H9 (cell line): ENCODE measurements at regions not wholly inside any gene's neighbourhood (a gene's known extent, or its start where the extent isn't known, plus 50 kb on each side); places are given as distances from the start of the nearest gene placed in this dataset.

Source experiments
- DNase-seq: peaks from one replicate; pipeline ENCODE4 v3.0.0-alpha.2; 2017
- H2AFZ ChIP-seq: one replicate; pipeline ENCODE4 v1.6.1; 2013; ENCODE audit warnings: mild to moderate bottlenecking, low read length, control low read depth, moderate library complexity
- H2AK5ac ChIP-seq: 2 replicates; pipeline ENCODE4 v1.6.1; 2013; ENCODE audit warnings: low read length, control low read depth, mixed read lengths; ENCODE audit not compliant: insufficient read length
- H2BK120ac ChIP-seq: one replicate; pipeline ENCODE4 v1.6.1; 2013; ENCODE audit warnings: low read depth, mild to moderate bottlenecking, low read length, control low read depth, inconsistent platforms; ENCODE audit not compliant: poor library complexity, severe bottlenecking
- H2BK12ac ChIP-seq: 2 replicates; pipeline ENCODE4 v1.6.1; 2013; ENCODE audit warnings: low read length, control low read depth, mixed read lengths, low read depth; ENCODE audit not compliant: insufficient read length
- H2BK15ac ChIP-seq: 2 replicates; pipeline ENCODE4 v1.6.1; 2013; ENCODE audit warnings: low read depth, low read length, control low read depth
- H2BK20ac ChIP-seq: one replicate; pipeline ENCODE4 v1.6.1; 2013; ENCODE audit warnings: low read depth, mild to moderate bottlenecking, low read length, control low read depth, inconsistent platforms; ENCODE audit not compliant: poor library complexity, severe bottlenecking
- H2BK5ac ChIP-seq: 2 replicates; pipeline ENCODE4 v1.6.1; 2013; ENCODE audit warnings: low read length, control low read depth, mixed read lengths; ENCODE audit not compliant: insufficient read length
- H3K14ac ChIP-seq: 2 replicates; pipeline ENCODE4 v1.6.1; 2013; ENCODE audit warnings: low read length, control low read depth; ENCODE audit not compliant: insufficient read depth
- H3K18ac ChIP-seq: 2 replicates; pipeline ENCODE4 v1.6.1; 2013; ENCODE audit warnings: low read depth, mild to moderate bottlenecking, mixed read lengths, low read length, control low read depth; ENCODE audit not compliant: insufficient read length
- H3K23ac ChIP-seq: 2 replicates; pipeline ENCODE4 v1.6.1; 2013; ENCODE audit warnings: low read length, control low read depth, mixed read lengths, low read depth; ENCODE audit not compliant: insufficient read length
- H3K23me2 ChIP-seq: 2 replicates; pipeline ENCODE4 v1.6.1; 2013; ENCODE audit warnings: low read depth, mild to moderate bottlenecking, mixed read lengths, low read length, control low read depth; ENCODE audit not compliant: insufficient read length, poor library complexity, severe bottlenecking
- H3K27ac ChIP-seq: 2 replicates; pipeline ENCODE4 v1.5.1; 2013; ENCODE audit warnings: low read length, control low read depth, mixed read lengths, low read depth; ENCODE audit not compliant: insufficient read length
- H3K27me3 ChIP-seq: 2 replicates; pipeline ENCODE4 v1.6.1; 2013; ENCODE audit warnings: low read length, control low read depth, inconsistent platforms; ENCODE audit not compliant: insufficient read depth
- H3K4ac ChIP-seq: 2 replicates; pipeline ENCODE4 v1.6.1; 2013; ENCODE audit warnings: low read depth, mild to moderate bottlenecking, control low read depth, inconsistent platforms, low read length, moderate library complexity
- H3K4me1 ChIP-seq: 2 replicates; pipeline ENCODE4 v1.6.1; 2013; ENCODE audit warnings: low read length, control low read depth, inconsistent platforms; ENCODE audit not compliant: insufficient read depth
- H3K4me2 ChIP-seq: 2 replicates; pipeline ENCODE4 v1.6.1; 2013; ENCODE audit warnings: low read length, control low read depth, mixed read lengths; ENCODE audit not compliant: insufficient read length, insufficient read depth
- H3K56ac ChIP-seq: 2 replicates; pipeline ENCODE4 v1.6.1; 2013; ENCODE audit warnings: low read depth, mild to moderate bottlenecking, mixed read lengths, low read length, control low read depth; ENCODE audit not compliant: insufficient read length
- H3K79me1 ChIP-seq: 2 replicates; pipeline ENCODE4 v1.6.1; 2013; ENCODE audit warnings: low read depth, mild to moderate bottlenecking, moderate library complexity, low read length, control low read depth, inconsistent platforms; ENCODE audit not compliant: insufficient read depth, poor library complexity, severe bottlenecking
- H3K79me2 ChIP-seq: 2 replicates; pipeline ENCODE4 v1.6.1; 2013; ENCODE audit warnings: low read length, control low read depth, inconsistent platforms; ENCODE audit not compliant: insufficient read depth
- H3K9ac ChIP-seq: 2 replicates; pipeline ENCODE4 v1.6.1; 2013; ENCODE audit warnings: low read length, control low read depth, mixed read lengths; ENCODE audit not compliant: insufficient read length; ENCODE audit errors: extremely low read depth
- H3K9me3 ChIP-seq: one replicate; pipeline ENCODE4 v1.6.1; 2013; ENCODE audit warnings: low read depth, low read length, inconsistent platforms; ENCODE audit not compliant: control insufficient read depth
- H3T11ph ChIP-seq: one replicate; pipeline ENCODE4 v1.6.1; 2013; ENCODE audit warnings: mild to moderate bottlenecking, low read length, control low read depth, inconsistent platforms
- H4K20me1 ChIP-seq: one replicate; pipeline ENCODE4 v1.6.1; 2013; ENCODE audit not compliant: control insufficient read depth, insufficient read length, insufficient read depth
- H4K5ac ChIP-seq: 2 replicates; pipeline ENCODE4 v1.6.1; 2013; ENCODE audit warnings: low read depth, mild to moderate bottlenecking, mixed read lengths, low read length, control low read depth; ENCODE audit not compliant: insufficient read length
- H4K8ac ChIP-seq: replicated peaks from 2 replicates; pipeline ENCODE4 v1.6.1; 2013; ENCODE audit warnings: low read length, control low read depth, mixed read lengths, low read depth; ENCODE audit not compliant: insufficient read length
- H4K91ac ChIP-seq: 2 replicates; pipeline ENCODE4 v1.6.1; 2013; ENCODE audit warnings: low read depth, mild to moderate bottlenecking, moderate library complexity, mixed read lengths, low read length, control low read depth; ENCODE audit not compliant: insufficient read length
- H3K27ac Mint-ChIP-seq, 3 experiments: 2 replicates in 2 of 3; 3 replicates in 1 of 3; pipeline ENCODE4 v1.8.0; 2020 to 2021; ENCODE audit warnings: mixed read lengths in 3 of 3, mild to moderate bottlenecking in 1 of 3, moderate library complexity in 1 of 3
- H3K27me3 Mint-ChIP-seq: 2 replicates; pipeline ENCODE4 v1.8.0; 2021; ENCODE audit warnings: low read depth, mild to moderate bottlenecking, moderate library complexity, mixed read lengths
- H3K36me3 Mint-ChIP-seq, 3 experiments: 2 replicates in 2 of 3; 3 replicates in 1 of 3; pipeline ENCODE4 v1.8.0; 2020 to 2021; ENCODE audit warnings: low read depth in 3 of 3, mixed read lengths in 3 of 3; ENCODE audit not compliant: insufficient read depth in 1 of 3
- H3K4me1 Mint-ChIP-seq, 2 experiments: 2 replicates each; pipeline ENCODE4 v1.8.0; 2020; ENCODE audit warnings: mixed read lengths in 2 of 2
- H3K4me3 Mint-ChIP-seq, 2 experiments: 2 replicates in 1 of 2; 3 replicates in 1 of 2; pipeline ENCODE4 v1.8.0; 2020 to 2021; ENCODE audit warnings: mild to moderate bottlenecking in 2 of 2, mixed read lengths in 2 of 2, moderate library complexity in 1 of 2
- H3K9me3 Mint-ChIP-seq, 2 experiments: 2 replicates in 1 of 2; 3 replicates in 1 of 2; pipeline ENCODE4 v1.8.0; 2020; ENCODE audit warnings: mild to moderate bottlenecking in 2 of 2, mixed read lengths in 2 of 2, moderate library complexity in 1 of 2
- CTCF ChIP-seq: fragments of 200-600 bp; sonication (generic); conservative IDR thresholded peaks from 3 replicates; pipeline ENCODE4 v1.8.0; 2021; ENCODE audit warnings: antibody characterized with exemption, mild to moderate bottlenecking
- WGBS: extraction: QIAGEN DNeasy Blood & Tissue Kit; methylation state at CpG from one replicate; pipeline ENCODE4 v1.1.7; 2013; ENCODE audit warnings: missing lambda C conversion rate, low lambda C conversion rate, mixed read lengths; ENCODE audit not compliant: insufficient read length; ENCODE audit errors: extremely low coverage; 5-methylcytosine and 5-hydroxymethylcytosine counted together

DNA sequence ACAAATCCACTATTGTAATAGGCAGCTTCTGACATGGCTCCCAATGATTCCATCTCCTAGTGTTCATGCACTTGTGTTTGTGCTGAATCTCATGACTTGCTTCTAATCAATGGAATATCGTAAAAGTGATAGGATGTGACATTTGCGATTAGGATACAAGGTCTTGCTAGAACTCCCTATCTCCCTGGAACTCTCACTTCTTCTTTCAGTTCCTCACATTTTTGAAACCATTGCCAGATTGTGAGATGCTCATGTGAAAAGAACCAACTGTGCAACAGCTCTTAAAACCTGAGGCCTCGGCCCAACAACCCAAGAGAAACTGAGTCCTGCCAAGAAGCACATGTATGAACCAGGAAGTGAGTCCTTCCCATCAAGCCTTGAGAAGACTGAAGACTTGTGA lies 226.9 kb upstream of the DTNA start:
- no peaks in the 10 kb centered on the region for H3K23me2 ChIP-seq
- Mint-ChIP-seq H3K27me3 (no peaks in the 10 kb centered on the region), H3K27ac (no peak overlapping the region; a peak in 1 of 7 replicates), H3K4me3 (no peak overlapping the region), H3K36me3 (peaks cover 0 to 9% (median 5%) of the 10 kb centered on the region in 3 experiments; a peak in 3 of 7 replicates), H3K4me1 (peaks cover 29 to 30% of the 10 kb centered on the region in 2 experiments), H3K9me3 (peaks cover 2 to 7% of the 10 kb centered on the region in 2 experiments; a peak in 3 of 5 replicates)
- no peaks in the 10 kb centered on the region for H4K20me1 ChIP-seq
- no peak overlapping the region for H3K4ac ChIP-seq
- no peak overlapping the region for H2BK12ac ChIP-seq
- H3K79me2 ChIP-seq: no peaks in the 10 kb centered on the region
- no peak overlapping the region for H4K91ac ChIP-seq
- H3K18ac ChIP-seq: no peak overlapping the region
- H3K4me1 ChIP-seq: no peaks in the 10 kb centered on the region
- H3K14ac ChIP-seq: no peak overlapping the region
- H2BK20ac ChIP-seq: no peak overlapping the region
- no peak overlapping the region for H3K56ac ChIP-seq
- H3K9ac ChIP-seq: no peak overlapping the region
- H3K9me3 ChIP-seq: no peaks in the 10 kb centered on the region
- no peaks in the 10 kb centered on the region for H3K27me3 ChIP-seq
- TF ChIP-seq CTCF: no peak
- H3K23ac ChIP-seq: no peak overlapping the region
- no peak overlapping the region for H2BK120ac ChIP-seq
- H3T11ph ChIP-seq: no peak overlapping the region
- no CpG with 5 or more reads among the region's 3 CpGs for WGBS
- no peak overlapping the region for H4K8ac ChIP-seq
- no peak overlapping the region for H3K27ac ChIP-seq
- no peak overlapping the region for H4K5ac ChIP-seq
- H2AK5ac ChIP-seq: no peak overlapping the region
- no peak for DNase-seq
- no peak overlapping the region for H2BK15ac ChIP-seq
- no peak overlapping the region for H2BK5ac ChIP-seq
- H2AFZ ChIP-seq: no peak overlapping the region
- H3K4me2 ChIP-seq: no peak overlapping the region
- no peaks in the 10 kb centered on the region for H3K79me1 ChIP-seq
